Natural killer cell (primary cell): ENCODE measurements at regions not wholly inside any gene's neighbourhood (a gene's known extent, or its start where the extent isn't known, plus 50 kb on each side); places are given as distances from the start of the nearest gene placed in this dataset.

Experiments
- ATAC-seq, 3 donors: fragments of 150-1000 bp in 2 of 3; fragments of 200-7000 bp in 1 of 3; cut with Tn5 transposase; 1 replicate in 1 of 3; 2 replicates in 2 of 3; pipeline ENCODE4 v1.10.0; 2021; ENCODE audit warnings: mild to moderate bottlenecking in 2 of 3, moderate library complexity in 2 of 3
- DNase-seq, 2 donors: peaks; one replicate each; pipeline versions ENCODE4 v3.0.0 to v3.0.0-alpha.2; 2013 to 2021; ENCODE audit warnings: mixed read lengths in 1 of 2
- H3K27ac ChIP-seq: one replicate; pipeline ENCODE4 v1.5.1; 2013; ENCODE audit warnings: mild to moderate bottlenecking, low read length
- H3K27me3 ChIP-seq: one replicate; pipeline ENCODE4 v1.6.1; 2013; ENCODE audit warnings: low read length; ENCODE audit not compliant: control insufficient read depth, insufficient read depth
- H3K36me3 ChIP-seq: one replicate; pipeline ENCODE4 v1.6.1; 2013; ENCODE audit warnings: low read length; ENCODE audit not compliant: control insufficient read depth, insufficient read depth
- H3K4me1 ChIP-seq: one replicate; pipeline ENCODE4 v1.6.1; 2013; ENCODE audit warnings: low read length; ENCODE audit not compliant: control insufficient read depth, insufficient read depth
- H3K4me3 ChIP-seq: one replicate; pipeline ENCODE4 v1.5.1; 2013; ENCODE audit warnings: low read length
- H3K9me3 ChIP-seq: one replicate; pipeline ENCODE4 v1.6.1; 2013; ENCODE audit warnings: low read length; ENCODE audit not compliant: control insufficient read depth, insufficient read depth
- H3K27ac Mint-ChIP-seq, 2 donors: one replicate each; pipeline ENCODE4 v1.8.0; 2022; ENCODE audit warnings: mild to moderate bottlenecking in 2 of 2, mixed read lengths in 2 of 2, moderate library complexity in 1 of 2
- H3K27me3 Mint-ChIP-seq, 2 donors: one replicate each; pipeline ENCODE4 v1.8.0; 2022; ENCODE audit warnings: low read depth in 2 of 2, mixed read lengths in 2 of 2
- H3K36me3 Mint-ChIP-seq: one replicate; pipeline ENCODE4 v1.8.0; 2022; ENCODE audit warnings: mixed read lengths
- H3K4me1 Mint-ChIP-seq, 2 donors: one replicate each; pipeline ENCODE4 v1.8.0; 2022; ENCODE audit warnings: mixed read lengths in 2 of 2
- H3K4me3 Mint-ChIP-seq: one replicate; pipeline ENCODE4 v1.8.0; 2022; ENCODE audit warnings: mild to moderate bottlenecking, moderate library complexity, mixed read lengths
- H3K9me3 Mint-ChIP-seq, 2 donors: one replicate each; pipeline ENCODE4 v1.8.0; 2022; ENCODE audit warnings: mixed read lengths in 2 of 2
- WGBS: methylation state at CpG from one replicate; pipeline ENCODE4 v1.1.7; 2013; ENCODE audit warnings: missing lambda C conversion rate; ENCODE audit not compliant: insufficient coverage; 5-methylcytosine and 5-hydroxymethylcytosine counted together
- intact Hi-C: fragments of 100-400 bp; cut with micrococcal nuclease; formaldehyde crosslinking; loops from one replicate; pipeline ENCODE4 v1.14.2; 2022
- TF ChIP-seq, protein P1 (sequence below): fragments of 200-600 bp; IDR thresholded peaks from one replicate; pipeline ENCODE4 v1.8.0; 2022; ENCODE audit warnings: antibody characterized with exemption

DNA sequence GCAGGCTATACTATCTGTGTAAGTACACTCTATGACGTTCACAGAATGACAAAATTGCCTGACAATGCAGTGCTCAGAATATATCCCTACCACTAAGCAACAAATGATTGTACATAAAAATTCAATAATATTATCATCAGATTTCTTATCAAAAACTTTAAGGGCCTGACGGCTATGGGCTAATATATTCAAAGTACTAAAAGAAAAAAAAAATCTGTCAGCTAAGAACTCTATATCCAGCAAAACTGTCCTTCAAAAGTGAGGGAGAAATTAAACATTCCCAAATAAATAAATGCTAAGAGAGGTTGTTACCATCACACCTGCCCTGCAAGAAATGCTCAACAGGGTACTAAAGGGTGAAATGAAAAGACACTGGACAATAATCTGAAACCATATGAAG is 127.3 kb downstream of the TM2D1 start:
- ATAC-seq (no peak), DNase-seq (no peak)
- no peak overlapping the region for H3K4me3 Mint-ChIP-seq
- H3K9me3 Mint-ChIP-seq: no peaks in the 10 kb centered on the region
- Histone ChIP-seq H3K27me3 (no peaks in the 10 kb centered on the region), H3K9me3 (no peaks in the 10 kb centered on the region), H3K4me3 (no peak overlapping the region), H3K4me1 (no peaks in the 10 kb centered on the region), H3K36me3 (no peaks in the 10 kb centered on the region), H3K27ac (no peak overlapping the region)
- intact Hi-C loops: no loop called here
- 86% methylated on average over 1 of the region's 2 CpGs for WGBS
- no peaks in the 10 kb centered on the region for H3K36me3 Mint-ChIP-seq
- peaks cover 18 to 23% of the 10 kb centered on the region in 2 donors for H3K27me3 Mint-ChIP-seq
- H3K4me1 Mint-ChIP-seq: no peaks in the 10 kb centered on the region
- TF ChIP-seq, protein P1, sequence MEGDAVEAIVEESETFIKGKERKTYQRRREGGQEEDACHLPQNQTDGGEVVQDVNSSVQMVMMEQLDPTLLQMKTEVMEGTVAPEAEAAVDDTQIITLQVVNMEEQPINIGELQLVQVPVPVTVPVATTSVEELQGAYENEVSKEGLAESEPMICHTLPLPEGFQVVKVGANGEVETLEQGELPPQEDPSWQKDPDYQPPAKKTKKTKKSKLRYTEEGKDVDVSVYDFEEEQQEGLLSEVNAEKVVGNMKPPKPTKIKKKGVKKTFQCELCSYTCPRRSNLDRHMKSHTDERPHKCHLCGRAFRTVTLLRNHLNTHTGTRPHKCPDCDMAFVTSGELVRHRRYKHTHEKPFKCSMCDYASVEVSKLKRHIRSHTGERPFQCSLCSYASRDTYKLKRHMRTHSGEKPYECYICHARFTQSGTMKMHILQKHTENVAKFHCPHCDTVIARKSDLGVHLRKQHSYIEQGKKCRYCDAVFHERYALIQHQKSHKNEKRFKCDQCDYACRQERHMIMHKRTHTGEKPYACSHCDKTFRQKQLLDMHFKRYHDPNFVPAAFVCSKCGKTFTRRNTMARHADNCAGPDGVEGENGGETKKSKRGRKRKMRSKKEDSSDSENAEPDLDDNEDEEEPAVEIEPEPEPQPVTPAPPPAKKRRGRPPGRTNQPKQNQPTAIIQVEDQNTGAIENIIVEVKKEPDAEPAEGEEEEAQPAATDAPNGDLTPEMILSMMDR: no peak
- H3K27ac Mint-ChIP-seq: no peak overlapping the region

DNA sequence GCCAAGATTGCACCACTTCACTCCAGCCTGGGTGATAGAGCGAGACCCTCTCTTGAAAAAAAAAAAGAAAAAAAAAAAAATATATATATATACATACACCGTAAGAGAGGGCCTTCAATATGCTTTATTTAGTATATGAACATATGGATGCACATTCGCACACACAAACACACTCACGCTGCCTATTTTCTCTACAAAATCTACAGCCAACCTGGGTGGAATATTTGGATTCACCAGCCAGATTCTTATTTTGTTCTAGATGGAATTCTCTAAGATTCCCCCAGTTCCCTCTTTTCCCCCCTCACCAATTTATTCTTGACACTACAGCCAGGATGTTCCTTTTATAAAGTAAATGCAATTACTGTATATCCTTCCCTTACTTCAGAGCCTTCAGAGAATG is 131.6 kb downstream of the TM2D1 start:
- Mint-ChIP-seq H3K9me3 (no peaks in the 10 kb centered on the region), H3K4me3 (no peak overlapping the region), H3K27ac (no peak overlapping the region), H3K4me1 (no peaks in the 10 kb centered on the region), H3K36me3 (no peaks in the 10 kb centered on the region), H3K27me3 (peaks cover 12 to 21% of the 10 kb centered on the region in 2 donors)
- H3K4me1 ChIP-seq: no peaks in the 10 kb centered on the region
- no peak overlapping the region for H3K27ac ChIP-seq
- DNase-seq (no peak), ATAC-seq (no peak)
- H3K27me3 ChIP-seq: no peaks in the 10 kb centered on the region
- intact Hi-C loops: no loop called here
- H3K9me3 ChIP-seq: no peaks in the 10 kb centered on the region
- TF ChIP-seq, protein P1: no peak
- H3K36me3 ChIP-seq: no peaks in the 10 kb centered on the region
- no peak overlapping the region for H3K4me3 ChIP-seq
- WGBS: 83% methylated on average over 1 of the region's 4 CpGs

DNA sequence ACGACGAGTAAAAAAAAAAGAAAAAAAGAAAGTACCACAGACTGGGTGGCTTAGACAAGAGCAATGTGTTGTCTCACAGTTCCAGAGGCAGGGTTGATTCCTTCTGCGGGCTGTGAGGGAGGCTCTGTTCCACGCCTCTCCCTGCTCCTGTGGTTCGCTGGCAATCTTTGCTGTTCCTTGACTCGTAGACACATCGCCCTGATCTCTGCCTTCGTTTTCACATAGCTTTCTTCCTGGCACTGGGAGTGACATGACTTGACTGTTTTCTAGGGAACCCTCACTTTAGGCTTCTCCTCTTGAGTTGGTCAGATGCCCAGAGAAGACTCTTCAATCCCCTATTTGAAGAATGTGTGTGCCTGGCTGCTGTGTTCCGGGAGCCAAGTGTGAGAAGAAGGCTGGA is 133.6 kb downstream of the TM2D1 start:
- Mint-ChIP-seq H3K4me3 (no peak overlapping the region), H3K9me3 (no peaks in the 10 kb centered on the region), H3K27me3 (peaks cover 10 to 11% of the 10 kb centered on the region in 2 donors), H3K4me1 (no peaks in the 10 kb centered on the region), H3K36me3 (no peaks in the 10 kb centered on the region), H3K27ac (no peak overlapping the region)
- Histone ChIP-seq H3K4me1 (no peaks in the 10 kb centered on the region), H3K27ac (no peak overlapping the region), H3K36me3 (no peaks in the 10 kb centered on the region), H3K4me3 (no peak overlapping the region), H3K27me3 (no peaks in the 10 kb centered on the region), H3K9me3 (no peaks in the 10 kb centered on the region)
- 93% methylated on average over 9 of the region's 9 CpGs for WGBS
- DNase-seq: no peak
- TF ChIP-seq, protein P1: no peak
- intact Hi-C loops: no loop called here
- no peak for ATAC-seq
